ENCODE measurements at regions not wholly inside any gene's neighbourhood (a gene's known extent, or its start where the extent isn't known, plus 50 kb on each side); places are given as distances from the start of the nearest gene placed in this dataset.
"Not testable (repeated sequence)": the region's sequence is repeated elsewhere in the genome, so short reads cannot be mapped to it uniquely, and the experiment has no call there.

DNA sequence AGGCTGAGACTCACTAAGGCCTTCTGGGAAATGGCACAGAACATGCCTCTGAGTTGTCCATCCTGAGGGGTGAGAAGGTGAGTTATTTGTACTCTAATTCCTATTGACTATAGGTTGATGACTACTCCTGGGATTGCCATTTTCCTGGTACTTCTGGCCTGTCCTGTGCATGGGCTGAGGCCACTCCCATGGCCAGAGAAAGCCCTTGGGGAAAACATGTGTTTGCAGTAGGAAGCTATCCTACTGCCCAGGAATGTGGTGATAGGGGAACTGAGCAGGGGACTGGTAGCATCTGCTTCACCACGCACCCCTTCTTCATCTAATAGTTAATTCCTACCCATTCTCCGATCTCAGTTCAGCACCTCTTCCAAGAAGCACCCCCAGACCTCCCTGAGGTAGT lies 62.6 kb upstream of the MEX3C start:
- TF ChIP-seq, protein P1, sequence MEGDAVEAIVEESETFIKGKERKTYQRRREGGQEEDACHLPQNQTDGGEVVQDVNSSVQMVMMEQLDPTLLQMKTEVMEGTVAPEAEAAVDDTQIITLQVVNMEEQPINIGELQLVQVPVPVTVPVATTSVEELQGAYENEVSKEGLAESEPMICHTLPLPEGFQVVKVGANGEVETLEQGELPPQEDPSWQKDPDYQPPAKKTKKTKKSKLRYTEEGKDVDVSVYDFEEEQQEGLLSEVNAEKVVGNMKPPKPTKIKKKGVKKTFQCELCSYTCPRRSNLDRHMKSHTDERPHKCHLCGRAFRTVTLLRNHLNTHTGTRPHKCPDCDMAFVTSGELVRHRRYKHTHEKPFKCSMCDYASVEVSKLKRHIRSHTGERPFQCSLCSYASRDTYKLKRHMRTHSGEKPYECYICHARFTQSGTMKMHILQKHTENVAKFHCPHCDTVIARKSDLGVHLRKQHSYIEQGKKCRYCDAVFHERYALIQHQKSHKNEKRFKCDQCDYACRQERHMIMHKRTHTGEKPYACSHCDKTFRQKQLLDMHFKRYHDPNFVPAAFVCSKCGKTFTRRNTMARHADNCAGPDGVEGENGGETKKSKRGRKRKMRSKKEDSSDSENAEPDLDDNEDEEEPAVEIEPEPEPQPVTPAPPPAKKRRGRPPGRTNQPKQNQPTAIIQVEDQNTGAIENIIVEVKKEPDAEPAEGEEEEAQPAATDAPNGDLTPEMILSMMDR (conservative IDR thresholded peaks at IDR 0.05), result no peak
- no peak overlapping the region for H3K27ac ChIP-seq

DNA sequence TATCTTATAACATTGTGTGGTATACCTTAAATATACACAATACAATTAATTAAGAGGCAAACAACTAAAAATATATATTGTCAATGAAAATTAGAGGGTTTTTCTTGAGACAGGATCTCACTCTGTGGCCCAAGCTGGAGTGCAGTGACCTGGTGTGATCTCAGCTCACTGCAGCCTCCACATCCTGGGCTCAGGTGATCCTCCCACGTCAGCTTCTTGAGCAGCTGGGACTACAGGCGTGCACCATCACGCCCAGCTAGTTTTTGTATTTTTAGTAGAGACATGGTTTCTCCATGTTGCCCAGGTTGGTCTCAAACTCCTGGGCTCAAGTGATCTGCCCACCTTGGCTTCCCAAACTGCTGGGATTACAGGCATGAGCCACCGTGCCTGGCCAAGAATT lies 68.6 kb upstream of the MEX3C start:
- H3K27ac ChIP-seq, result not testable (repeated sequence)

DNA sequence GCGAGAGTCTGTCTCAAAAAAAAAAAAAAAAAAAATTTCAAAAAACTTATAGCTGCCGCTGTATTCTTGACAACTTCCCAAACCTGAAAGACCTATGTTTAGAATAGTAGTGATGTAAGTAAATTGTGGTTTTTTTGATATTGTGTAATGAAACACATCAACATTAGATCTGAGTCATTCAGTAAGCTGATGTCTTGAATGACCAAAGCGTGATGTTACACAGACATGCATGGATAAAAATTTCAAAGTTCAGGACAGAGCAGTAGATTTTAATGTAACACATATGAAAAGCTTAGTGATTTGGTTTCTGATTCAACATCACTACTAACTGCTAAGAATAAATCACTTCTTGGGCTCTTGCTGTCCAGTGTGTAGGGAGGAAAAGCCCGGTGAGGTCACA lies 69.3 kb upstream of the MEX3C start:
- no peak for TF ChIP-seq ZFX (IDR thresholded peaks at IDR 0.05)
- TF ChIP-seq, protein P1 (conservative IDR thresholded peaks at IDR 0.05), result no peak
- no peak overlapping the region for H3K27ac ChIP-seq

DNA sequence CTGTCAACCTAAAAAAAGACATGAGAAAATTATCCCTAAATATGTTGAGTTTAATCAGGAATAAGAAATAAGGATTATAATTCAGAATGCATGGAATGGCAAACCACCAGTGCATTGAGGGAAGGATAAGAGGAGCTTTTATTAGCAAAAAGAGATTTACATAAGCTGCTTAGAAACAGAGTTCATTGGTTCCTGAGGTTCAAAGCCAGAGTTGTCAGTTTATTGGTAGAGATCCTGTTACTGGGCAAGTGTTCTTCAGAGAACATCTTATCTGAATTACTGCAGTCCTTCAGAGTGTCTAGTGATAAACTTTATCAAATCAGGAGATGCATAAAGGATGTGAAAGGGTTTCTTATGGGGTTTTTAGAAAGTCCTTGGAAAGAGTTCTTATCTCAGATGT lies 76.0 kb upstream of the MEX3C start:
- no peak for TF ChIP-seq ZFX (IDR thresholded peaks at IDR 0.05)
- TF ChIP-seq, protein P1 (conservative IDR thresholded peaks at IDR 0.05), result no peak

DNA sequence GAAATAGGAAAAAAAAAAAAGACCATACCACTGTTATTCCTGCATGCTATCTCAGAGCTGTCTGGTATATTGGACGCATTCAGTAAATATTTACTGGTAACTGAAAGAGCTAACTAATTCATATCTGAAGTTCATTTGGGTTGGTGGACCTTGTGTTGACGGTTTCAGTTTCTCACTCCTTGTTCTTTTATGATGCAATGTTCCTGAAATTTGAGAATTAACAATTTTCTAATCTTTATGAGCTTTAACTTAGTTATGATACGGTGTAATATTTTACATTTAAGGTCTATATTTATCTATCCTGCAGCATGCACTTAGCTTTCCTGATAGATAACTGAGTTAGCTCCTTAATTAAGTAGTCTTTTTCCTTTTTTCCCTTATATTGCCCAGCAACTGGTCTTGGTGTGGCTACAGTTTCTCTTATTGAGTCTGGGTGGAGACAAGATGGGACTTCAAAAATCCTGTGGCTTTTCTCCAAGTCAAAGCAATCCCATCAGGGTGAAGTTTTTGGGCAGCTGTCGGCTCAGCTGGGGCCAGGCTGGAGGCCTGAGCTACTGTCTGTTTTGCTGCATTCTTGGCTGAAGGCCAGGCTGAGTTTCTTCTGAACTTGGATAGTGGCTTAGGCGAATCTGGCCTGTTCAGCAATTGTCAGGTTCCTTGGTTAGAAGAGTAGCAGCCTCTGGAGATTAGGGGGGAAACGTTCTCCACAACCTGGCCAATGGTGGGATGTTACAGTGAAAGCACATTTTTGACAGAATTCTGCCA lies 78.4 kb upstream of the MEX3C start:
- H3K27ac ChIP-seq, result no peak overlapping the region
- TF ChIP-seq, protein P1 (conservative IDR thresholded peaks at IDR 0.05), result no peak
- no peak for TF ChIP-seq ZFX (IDR thresholded peaks at IDR 0.05)

More for the DNA sequence above, 76.0 kb upstream of the MEX3C start:
- H3K27ac ChIP-seq, result no peak overlapping the region

DNA sequence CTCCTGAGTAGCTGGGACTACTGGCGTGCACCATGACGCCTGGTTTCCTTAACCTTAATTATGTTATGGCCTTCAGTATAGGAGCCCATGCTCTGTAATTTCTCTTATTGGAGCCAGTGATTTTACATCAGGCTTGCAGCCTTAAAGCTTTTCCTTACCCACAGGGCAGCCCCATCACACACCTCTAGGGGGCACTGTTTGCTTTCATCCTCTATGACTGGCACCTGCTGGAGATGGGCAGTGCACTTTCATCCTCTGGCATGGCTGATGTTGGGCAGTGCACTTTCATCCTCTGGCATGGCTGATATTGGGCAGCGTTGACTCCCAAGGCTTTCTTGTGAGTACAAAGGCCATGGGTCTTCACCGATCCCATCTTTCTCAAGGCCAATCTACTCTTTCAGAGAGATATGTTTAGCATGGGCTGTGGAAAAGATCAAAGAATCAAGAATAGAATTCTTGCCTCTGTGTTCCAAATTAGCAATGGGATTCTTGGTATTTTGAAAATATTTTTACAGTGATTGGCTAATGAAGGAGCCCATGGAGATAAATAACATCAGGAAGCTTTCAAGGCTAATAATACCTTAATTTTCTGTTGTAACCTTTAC lies 80.7 kb upstream of the MEX3C start:
- H3K27ac ChIP-seq, result no peak overlapping the region
- TF ChIP-seq ZFX (IDR thresholded peaks at IDR 0.05), result no peak
- TF ChIP-seq, protein P1 (conservative IDR thresholded peaks at IDR 0.05), result peak; percentile 82

DNA sequence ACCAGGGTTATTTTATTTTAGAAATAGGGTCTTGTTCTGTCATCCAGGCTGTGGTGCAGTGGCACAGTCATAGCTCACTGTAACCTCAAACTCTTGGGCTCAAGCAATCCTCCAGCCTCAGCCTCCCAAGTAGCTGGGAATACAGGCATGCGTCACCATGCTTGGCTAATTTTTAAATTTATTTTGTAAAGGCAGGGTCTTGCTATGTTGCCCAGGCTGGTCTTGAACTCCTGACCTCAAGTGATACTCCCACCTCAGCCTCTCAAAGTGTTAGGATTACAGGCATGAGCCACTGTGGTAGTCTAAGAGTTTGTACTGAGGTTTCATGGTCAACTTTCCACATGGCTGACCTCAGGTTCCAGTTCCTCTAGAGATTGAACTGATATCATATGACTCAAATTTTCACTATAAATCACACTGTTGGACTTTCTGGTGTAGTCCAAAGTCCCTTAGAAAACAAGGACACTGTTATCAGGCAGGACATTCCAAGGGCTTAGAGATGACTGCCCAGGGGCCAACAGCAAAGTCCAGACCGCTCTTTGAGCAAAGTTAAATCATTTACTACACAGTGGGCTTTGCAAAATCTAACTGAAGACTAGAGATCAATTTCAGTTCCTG lies 82.0 kb upstream of the MEX3C start:
- H3K27ac ChIP-seq, result no peak overlapping the region
- TF ChIP-seq, protein P1 (conservative IDR thresholded peaks at IDR 0.05), result no peak
- TF ChIP-seq ZFX (IDR thresholded peaks at IDR 0.05), result no peak

Measured in C4-2B (cell line).